ENCODE measurements at regions not wholly inside any gene's neighbourhood (a gene's known extent, or its start where the extent isn't known, plus 50 kb on each side); places are given as distances from the start of the nearest gene placed in this dataset.

GRCh38 chr4:176470671-176471070 is 150.9 kb downstream of the SPCS3 start (continued):
- TF ChIP-seq HNRNPLL (IDR thresholded peaks at IDR 0.05; ENCODE audit: low read depth, low read length, poor library complexity, severe bottlenecking): no peak
- no peak for TF ChIP-seq HNF1B (CRISPR knock-in tag; IDR thresholded peaks at IDR 0.05)
- TF ChIP-seq SMARCE1 (IDR thresholded peaks at IDR 0.05; ENCODE audit: borderline replicate concordance): no peak

- DNase-seq (ENCODE audit: low spot score) (no peak), FAIRE-seq (no peak), ATAC-seq (no peak)
- Histone ChIP-seq H4K20me1 (ENCODE audit: insufficient read depth, low read length) (no peaks in the 10 kb centered on the region), H3K36me3 (replicated peaks in 1 of 2; ENCODE audit: control insufficient read depth in 1 of 2, insufficient read depth in 2 of 2, low read length in 2 of 2) (no peaks in the 10 kb centered on the region), H3K27me3 (ENCODE audit: control insufficient read depth in 1 of 2, insufficient read depth in 2 of 2, low read length in 2 of 2) (no peaks in the 10 kb centered on the region), H3K9ac (ENCODE audit: insufficient read depth, low read depth, low read length) (no peak overlapping the region), H3K4me3 (replicated peaks in 1 of 3; ENCODE audit: insufficient read depth in 1 of 3, low read depth in 2 of 3, low read length in 3 of 3) (no peak overlapping the region), H2AFZ (ENCODE audit: low read length) (no peak overlapping the region), H3K4me2 (ENCODE audit: low read depth, low read length) (no peak overlapping the region), H3K79me2 (ENCODE audit: insufficient read depth, low read length) (no peaks in the 10 kb centered on the region), H3K4me1 (ENCODE audit: insufficient read depth, low read length) (no peaks in the 10 kb centered on the region), H3K27ac (ENCODE audit: extremely low read length, insufficient read depth, low read length) (no peak overlapping the region), H3K9me3 (ENCODE audit: low read length) (peaks cover 29% of the 10 kb centered on the region; the same call in 1 of the 2 replicates)
- BruUV-seq (replicated peaks): no TSS peak
- ChIA-PET CTCF (ENCODE audit: low intra/inter-chr PET ratio, low total read pairs) (no interaction called here), POLR2A (no interaction called here)
- intact Hi-C loops (cut with micrococcal nuclease; ENCODE audit: unreplicated experiment) (no loop called here), in situ Hi-C loops (cut with HindIII; ENCODE audit: extremely low pct_ligation_motif_present, low pct_unique_long_range_greater_than_20kb) (no loop called here)
- 0% methylated on average over 4 of the region's 4 CpGs for WGBS (ENCODE audit: low lambda C conversion rate)
- TF ChIP-seq XBP1 (CRISPR knock-in tag; IDR thresholded peaks at IDR 0.05) (no peak), DMAP1 (CRISPR knock-in tag; IDR thresholded peaks at IDR 0.05) (no peak)
Measured at GRCh38 chr4:176475067-176475466, 155.3 kb downstream of the SPCS3 start.

GRCh38 chr4:176478076-176478475 is 158.3 kb downstream of the SPCS3 start:
- ATAC-seq (no peak), DNase-seq (ENCODE audit: low spot score) (no peak), FAIRE-seq (no peak)
- Histone ChIP-seq H3K79me2 (ENCODE audit: insufficient read depth, low read length) (no peaks in the 10 kb centered on the region), H4K20me1 (ENCODE audit: insufficient read depth, low read length) (no peaks in the 10 kb centered on the region), H3K36me3 (replicated peaks in 1 of 2; ENCODE audit: control insufficient read depth in 1 of 2, insufficient read depth in 2 of 2, low read length in 2 of 2) (no peaks in the 10 kb centered on the region), H3K27ac (ENCODE audit: extremely low read length, insufficient read depth, low read length) (no peak overlapping the region), H3K27me3 (ENCODE audit: control insufficient read depth in 1 of 2, insufficient read depth in 2 of 2, low read length in 2 of 2) (no peaks in the 10 kb centered on the region), H3K4me1 (ENCODE audit: insufficient read depth, low read length) (no peaks in the 10 kb centered on the region), H3K9ac (ENCODE audit: insufficient read depth, low read depth, low read length) (no peak overlapping the region), H3K4me2 (ENCODE audit: low read depth, low read length) (no peak overlapping the region), H3K4me3 (replicated peaks in 1 of 3; ENCODE audit: insufficient read depth in 1 of 3, low read depth in 2 of 3, low read length in 3 of 3) (no peak overlapping the region), H2AFZ (ENCODE audit: low read length) (no peak overlapping the region), H3K9me3 (ENCODE audit: low read length) (peaks cover 22% of the 10 kb centered on the region; the same call in 1 of the 2 replicates)
- in situ Hi-C loops (cut with HindIII; ENCODE audit: extremely low pct_ligation_motif_present, low pct_unique_long_range_greater_than_20kb) (no loop called here), intact Hi-C loops (cut with micrococcal nuclease; ENCODE audit: unreplicated experiment) (no loop called here)
- TF ChIP-seq SMARCC2 (IDR thresholded peaks at IDR 0.05): no peak
- TF ChIP-seq ZBTB7B (CRISPR knock-in tag; IDR thresholded peaks at IDR 0.05): no peak
- TF ChIP-seq CCAR2 (optimal IDR thresholded peaks at IDR 0.05; ENCODE audit: low read depth, low read length): no peak
- TF ChIP-seq ATF2 (CRISPR knock-in tag; IDR thresholded peaks at IDR 0.05): no peak
- no peak for TF ChIP-seq TEAD2 (CRISPR knock-in tag; IDR thresholded peaks at IDR 0.05)
- TF ChIP-seq ZFP37 (CRISPR knock-in tag; IDR thresholded peaks at IDR 0.05; ENCODE audit: borderline replicate concordance): no peak
- TF ChIP-seq ZNF720 (CRISPR knock-in tag; IDR thresholded peaks at IDR 0.05): no peak
- TF ChIP-seq FOSL1 (CRISPR knock-in tag; IDR thresholded peaks at IDR 0.05; ENCODE audit: borderline replicate concordance): no peak
- TF ChIP-seq ZNF724P (CRISPR knock-in tag; IDR thresholded peaks at IDR 0.05; ENCODE audit: borderline replicate concordance): no peak
- TF ChIP-seq ZFYVE20 (CRISPR knock-in tag; IDR thresholded peaks at IDR 0.05; ENCODE audit: borderline replicate concordance, low read depth): no peak
- no peak for TF ChIP-seq FOXM1 (CRISPR knock-in tag; IDR thresholded peaks at IDR 0.05)
- no peak for TF ChIP-seq ZFP90 (CRISPR knock-in tag; IDR thresholded peaks at IDR 0.05; ENCODE audit: borderline replicate concordance)
- TF ChIP-seq TBX2 (CRISPR knock-in tag; IDR thresholded peaks at IDR 0.05; ENCODE audit: borderline replicate concordance): no peak
- BruUV-seq (replicated peaks): no TSS peak
- ChIA-PET POLR2A (no interaction called here), CTCF (ENCODE audit: low intra/inter-chr PET ratio, low total read pairs) (no interaction called here)
- WGBS (ENCODE audit: low lambda C conversion rate): 5% methylated on average over 2 of the region's 2 CpGs
